ENCODE measurements at regions not wholly inside any gene's neighbourhood (a gene's known extent, or its start where the extent isn't known, plus 50 kb on each side); places are given as distances from the start of the nearest gene placed in this dataset.
A peak's percentile ranks its signal among the peaks of the same experiment; 100 is the strongest.
"Not testable (repeated sequence)": the region's sequence is repeated elsewhere in the genome, so short reads cannot be mapped to it uniquely, and the experiment has no call there.

DNA sequence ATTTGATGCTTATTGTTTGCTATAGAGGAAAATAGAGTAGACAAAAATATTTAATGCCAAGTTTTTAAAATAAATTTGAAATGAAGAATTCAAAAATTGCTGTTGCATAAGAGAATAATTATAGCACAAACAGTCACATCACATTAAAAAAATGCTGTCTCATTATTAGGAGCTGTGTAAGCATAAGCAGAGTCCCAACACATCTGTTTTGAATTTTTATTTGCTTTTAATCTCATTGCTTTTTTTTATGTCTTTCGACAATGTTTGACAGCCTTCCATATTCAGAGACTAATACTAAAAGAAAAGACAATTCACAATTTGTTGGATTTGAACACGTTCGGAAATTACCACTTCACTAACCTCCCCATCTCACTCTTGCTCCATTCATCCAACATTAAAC is 143.5 kb downstream of the TFPI2 start:
- no peak for DNase-seq (ENCODE audit: low spot score)

DNA sequence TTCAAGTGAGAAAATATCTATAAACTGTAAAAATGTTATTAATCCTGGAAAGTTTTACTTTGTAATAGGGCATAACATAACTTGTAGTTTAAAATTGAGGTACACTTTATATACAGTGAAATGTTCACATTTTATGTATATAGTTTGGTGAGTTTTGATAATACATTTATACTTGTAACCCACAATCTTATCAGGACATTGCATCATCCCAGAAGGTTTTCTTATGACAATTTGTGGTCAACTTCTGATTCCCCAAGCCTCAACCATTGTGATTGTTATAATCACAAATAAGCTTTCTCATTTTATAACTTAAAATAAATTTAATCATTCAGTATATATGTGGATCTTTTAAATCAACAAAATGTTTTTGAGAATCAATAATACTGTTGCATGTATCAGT is 151.1 kb downstream of the TFPI2 start:
- DNase-seq (ENCODE audit: low spot score): no peak

DNA sequence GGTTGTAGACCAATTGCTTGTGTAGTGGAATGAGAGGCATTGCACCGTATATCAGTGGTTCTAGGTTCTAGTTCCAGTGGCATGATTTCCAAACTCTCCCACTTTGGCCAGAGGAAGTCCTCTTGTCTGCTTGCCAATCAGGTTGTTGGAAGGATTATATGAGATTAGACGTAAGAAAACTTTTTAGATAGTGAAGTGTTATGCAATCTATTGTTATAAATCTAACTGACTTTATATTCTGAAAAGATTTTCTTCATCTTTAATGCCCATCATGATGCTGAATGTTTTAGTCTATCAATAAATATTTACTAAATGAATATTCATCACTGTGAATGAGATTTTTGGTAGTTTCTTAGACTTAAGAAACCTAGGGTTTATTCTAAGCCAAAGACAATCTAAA is 152.6 kb downstream of the TFPI2 start:
- DNase-seq (ENCODE audit: low spot score): no peak

DNA sequence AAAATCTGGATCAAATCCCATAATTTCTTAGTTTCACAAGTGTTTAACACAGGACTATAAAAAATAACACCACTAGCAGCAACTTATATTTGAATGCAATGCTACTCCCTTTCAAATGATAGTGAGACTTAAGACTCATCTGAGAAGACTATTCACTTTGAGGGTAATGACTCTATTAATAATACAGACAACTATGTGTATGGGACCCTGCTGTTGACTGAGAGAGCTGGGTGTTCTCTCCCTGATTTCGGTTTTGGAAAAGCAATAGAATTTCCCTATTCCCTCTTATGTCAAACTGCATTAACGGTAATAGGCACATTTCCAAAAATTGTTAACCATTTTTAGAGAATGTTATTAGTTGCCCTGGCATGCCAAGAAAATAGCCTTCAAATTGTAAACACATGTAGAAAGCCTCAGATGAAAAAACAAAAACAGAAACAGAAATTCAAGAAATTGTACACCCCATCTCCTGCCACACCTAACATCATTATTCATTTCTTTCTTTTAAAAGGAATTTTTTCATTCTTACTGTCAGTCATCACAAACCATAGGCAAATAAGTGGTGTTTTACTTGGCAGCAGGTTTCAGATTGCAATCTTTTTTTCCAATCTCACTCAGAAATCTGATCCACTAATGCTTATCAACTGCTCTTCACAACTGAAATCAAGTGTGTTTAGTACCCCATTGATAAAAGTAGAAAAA is 153.7 kb downstream of the TFPI2 start:
- DNase-seq (ENCODE audit: low spot score): no peak

DNA sequence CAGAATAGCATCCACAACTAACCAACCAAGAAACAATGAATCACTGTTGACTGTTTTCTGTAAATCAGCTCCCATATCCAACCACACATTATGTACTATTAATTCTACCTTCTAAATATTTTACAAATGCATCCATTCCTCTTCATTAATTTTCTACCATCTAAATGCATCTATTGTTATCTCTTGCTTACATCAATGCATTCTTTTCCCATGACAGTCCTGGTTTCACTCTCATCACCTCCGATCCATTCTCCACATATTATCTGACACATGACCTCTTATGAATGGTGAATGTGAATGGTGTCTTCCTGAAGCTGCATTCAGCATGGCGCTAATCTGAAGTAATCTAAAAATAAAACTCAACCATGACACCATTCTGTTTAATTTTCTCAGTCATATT is 153.8 kb upstream of the CALCR start:
- DNase-seq (ENCODE audit: low spot score): no peak

DNA sequence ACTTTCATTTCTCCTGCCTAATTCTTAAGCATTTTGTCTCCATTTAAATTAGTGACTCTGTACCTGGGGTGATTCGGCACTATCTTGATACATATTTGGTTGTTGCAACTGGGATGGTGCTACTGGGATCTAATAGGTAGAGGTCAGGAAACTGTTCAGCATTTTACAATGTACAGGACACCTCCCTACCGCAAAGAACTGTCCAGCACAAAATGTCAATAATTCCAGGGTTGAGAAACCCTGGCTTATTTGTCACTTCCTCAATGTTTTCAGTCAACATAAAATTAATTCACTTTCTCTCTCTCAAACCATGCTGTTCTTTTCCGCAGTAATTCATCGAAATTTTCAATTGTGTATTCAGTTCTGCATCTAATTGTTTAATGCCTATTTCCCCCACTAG is 151.4 kb upstream of the CALCR start:
- no peak for DNase-seq (ENCODE audit: low spot score)

GRCh38 chr7:93723424-93724124 is 149.1 kb upstream of the CALCR start:
- no peak for DNase-seq (ENCODE audit: low spot score)

DNA sequence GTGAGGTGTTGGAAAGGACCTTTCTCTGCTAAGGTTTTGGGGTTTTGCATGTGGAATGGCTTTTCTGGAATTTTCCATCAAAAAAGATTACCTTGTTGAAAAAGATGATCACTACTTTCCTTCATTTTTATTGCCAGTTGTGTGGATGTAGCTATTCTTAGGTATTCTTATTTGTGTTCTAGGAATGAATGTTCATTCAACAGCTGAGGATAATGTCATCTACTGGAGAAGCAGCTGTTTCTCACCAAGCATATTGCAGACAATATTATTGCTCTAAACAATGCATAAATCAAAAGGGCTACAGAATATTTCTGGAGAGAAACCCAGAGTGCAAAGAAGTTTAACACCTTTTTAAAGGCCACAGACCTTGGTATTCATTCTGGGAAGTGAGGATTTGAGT is 145.6 kb upstream of the CALCR start:
- DNase-seq (ENCODE audit: low spot score): no peak

GRCh38 chr7:93719546-93719945 is 145.0 kb upstream of the CALCR start:
- no peak for DNase-seq (ENCODE audit: low spot score)

GRCh38 chr7:93717217-93717900 is 142.8 kb upstream of the CALCR start:
- no peak for DNase-seq (ENCODE audit: low spot score)

DNA sequence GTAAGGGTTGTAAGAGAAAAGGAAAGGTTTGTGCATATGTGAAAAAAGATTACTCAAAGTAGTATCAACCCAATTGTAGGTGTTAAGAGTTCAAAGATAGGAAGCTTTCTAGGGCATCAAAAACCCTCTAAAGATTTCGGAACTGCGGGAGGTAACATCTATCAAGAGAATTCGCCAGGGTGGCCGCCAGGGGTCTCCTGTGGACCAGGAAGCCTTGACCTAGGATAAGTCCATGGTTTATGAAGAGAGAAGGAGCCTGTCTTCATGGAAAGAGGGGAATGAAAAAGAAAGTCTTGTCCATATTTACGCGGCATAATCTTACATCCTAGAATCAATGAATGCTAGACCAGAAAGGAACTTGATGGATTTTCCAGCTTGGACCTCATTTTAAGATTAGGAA is 140.7 kb upstream of the CALCR start:
- DNase-seq (ENCODE audit: low spot score): peak; percentile 10

GRCh38 chr7:93711926-93712325 is 137.4 kb upstream of the CALCR start:
- no peak for DNase-seq (ENCODE audit: low spot score)

GRCh38 chr7:93708255-93708654 is 133.7 kb upstream of the CALCR start:
- not testable (repeated sequence) for DNase-seq (ENCODE audit: low spot score)

DNA sequence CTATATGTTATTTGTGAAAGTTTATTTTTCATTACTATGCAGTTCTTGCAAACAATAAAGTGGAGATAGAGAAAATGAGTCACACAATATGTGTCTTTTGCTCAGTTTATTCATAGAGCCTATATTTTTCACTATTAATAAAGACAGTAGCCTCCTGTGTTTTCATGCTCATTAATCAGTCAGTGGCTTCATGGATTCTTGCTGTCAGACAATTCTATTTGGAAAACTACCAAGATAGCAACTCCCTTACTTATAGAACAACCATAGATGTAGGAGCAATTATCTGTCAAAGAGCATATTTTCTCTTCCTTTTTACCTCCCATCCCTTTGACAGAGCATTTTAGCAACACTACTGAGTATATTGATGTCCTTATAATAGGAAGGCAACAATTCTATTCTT is 132.7 kb upstream of the CALCR start:
- no peak for DNase-seq (ENCODE audit: low spot score)

- DNase-seq (ENCODE audit: low spot score): not testable (repeated sequence)
These were observed 131.6 kb upstream of the CALCR start for GRCh38 chr7:93706162-93706561.

DNA sequence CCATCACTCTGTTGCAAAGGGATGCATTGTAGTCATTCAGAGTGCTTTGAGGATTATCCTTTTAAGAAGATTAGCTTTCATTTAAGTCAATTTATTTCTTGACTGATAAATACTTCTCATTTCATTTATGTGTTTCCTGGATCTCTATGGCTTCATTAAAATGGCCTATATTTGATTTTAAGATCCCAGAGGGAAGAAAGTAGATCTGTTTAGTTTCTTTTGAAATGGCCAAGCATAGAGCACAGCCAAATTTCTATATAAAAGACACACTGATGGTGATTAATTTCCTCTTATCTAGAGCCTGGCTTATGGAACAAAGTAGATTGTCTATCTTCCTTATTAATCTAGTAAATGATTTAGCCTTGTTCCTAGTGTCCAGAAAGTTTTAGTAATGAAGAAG is 129.7 kb upstream of the CALCR start:
- no peak for DNase-seq (ENCODE audit: low spot score)

DNA sequence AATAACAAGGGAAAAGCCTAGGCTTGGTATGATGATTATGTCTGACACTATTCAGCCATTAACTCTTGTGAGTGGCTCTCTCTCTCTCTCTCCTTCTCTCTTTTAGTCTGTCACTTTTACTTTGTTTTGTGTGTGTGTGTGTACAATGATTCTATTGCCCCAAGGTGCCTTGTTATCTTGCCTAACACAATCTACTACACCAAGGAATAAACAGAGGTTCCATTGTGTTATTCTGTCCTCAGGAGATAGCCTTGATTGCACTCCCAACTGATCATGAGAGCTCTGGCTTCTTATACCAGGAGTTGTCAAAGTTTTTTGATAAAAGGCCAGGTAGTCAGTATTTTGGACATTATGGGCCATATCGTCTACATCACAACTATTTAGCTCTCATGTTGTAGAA is 123.4 kb upstream of the CALCR start:
- DNase-seq (ENCODE audit: low spot score): no peak

GRCh38 chr7:93693796-93694195 is 119.3 kb upstream of the CALCR start:
- DNase-seq (ENCODE audit: low spot score): no peak

GRCh38 chr7:93690021-93690420 is 115.5 kb upstream of the CALCR start:
- no peak for DNase-seq (ENCODE audit: low spot score)

GRCh38 chr7:93678185-93678584 is 103.7 kb upstream of the CALCR start:
- no peak for DNase-seq (ENCODE audit: low spot score)

DNA sequence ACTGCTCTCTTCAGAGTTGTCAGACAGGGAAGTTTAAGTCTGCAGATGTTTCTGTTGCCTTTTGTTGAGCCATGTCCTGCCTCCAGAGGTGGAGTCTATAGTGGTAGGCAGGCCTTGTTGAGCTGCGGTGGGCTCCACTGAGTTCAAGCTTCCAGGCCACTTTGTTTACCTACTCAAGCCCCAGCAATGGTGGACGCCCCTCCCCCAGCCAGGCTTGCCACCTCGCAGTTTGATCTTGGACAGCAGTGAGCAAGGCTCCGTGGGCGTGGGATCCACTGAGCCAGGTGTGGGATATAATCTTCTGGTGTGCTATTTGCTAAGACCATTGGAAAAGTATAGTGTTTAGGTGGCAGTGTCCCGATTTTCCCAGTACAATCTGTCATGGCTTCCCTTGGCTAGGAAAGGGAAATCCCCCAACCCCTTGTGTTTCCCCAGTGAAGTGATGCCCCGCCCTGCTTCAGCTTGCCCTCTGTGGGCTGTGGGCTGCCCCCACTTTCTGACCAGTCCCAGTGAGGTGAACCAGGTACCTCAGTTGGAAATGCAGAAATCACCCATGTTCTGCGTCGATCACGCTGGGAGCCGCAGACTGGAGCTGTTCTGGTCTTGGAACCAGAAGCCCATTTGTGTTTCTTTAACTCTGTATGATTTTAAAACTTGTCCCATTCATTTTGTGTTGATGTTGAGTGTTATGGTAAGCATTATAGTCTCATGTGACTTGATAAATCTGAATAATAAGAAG is 89.2 kb upstream of the CALCR start:
- DNase-seq (ENCODE audit: low spot score): no peak

GRCh38 chr7:93658163-93658562 is 83.6 kb upstream of the CALCR start:
- DNase-seq (ENCODE audit: low spot score): not testable (repeated sequence)

Measured in cerebellar cortex (tissue), 1 donor.